ENCODE measurements at regions not wholly inside any gene's neighbourhood (a gene's known extent, or its start where the extent isn't known, plus 50 kb on each side); places are given as distances from the start of the nearest gene placed in this dataset.

- no peak for TF ChIP-seq ARID4B (CRISPR knock-in tag; IDR thresholded peaks at IDR 0.05; ENCODE audit: borderline replicate concordance)
- no peak for TF ChIP-seq NFYB (CRISPR knock-in tag; conservative IDR thresholded peaks at IDR 0.05; ENCODE audit: low read depth)
- TF ChIP-seq MXD4 (CRISPR knock-in tag; IDR thresholded peaks at IDR 0.05; ENCODE audit: borderline replicate concordance) = no peak
- no peak for TF ChIP-seq ZBTB43 (CRISPR knock-in tag; IDR thresholded peaks at IDR 0.05)
- TF ChIP-seq ESRRA (CRISPR knock-in tag; IDR thresholded peaks at IDR 0.05; ENCODE audit: borderline replicate concordance) = no peak
- TF ChIP-seq ERG (CRISPR knock-in tag; IDR thresholded peaks at IDR 0.05) = no peak
- no peak for TF ChIP-seq ZBTB21 (CRISPR knock-in tag; IDR thresholded peaks at IDR 0.05; ENCODE audit: borderline replicate concordance)
- no peak for TF ChIP-seq FOXP1 (CRISPR knock-in tag; IDR thresholded peaks at IDR 0.05; ENCODE audit: borderline replicate concordance)
- no peak for TF ChIP-seq CBFB (CRISPR knock-in tag; IDR thresholded peaks at IDR 0.05; ENCODE audit: low read depth)
- TF ChIP-seq CREM (CRISPR knock-in tag; IDR thresholded peaks at IDR 0.05) = no peak
- TF ChIP-seq GRHL2 (CRISPR knock-in tag; IDR thresholded peaks at IDR 0.05; ENCODE audit: insufficient replicate concordance, severe bottlenecking) = no peak
Observed at GRCh38 chr10:108169846-108170245, 1005.3 kb upstream of the SORCS1 start (continued).

- no peak overlapping the region; the same call in 1 of the 2 replicates for H3K27ac Mint-ChIP-seq
- no peak overlapping the region for H3K4me3 Mint-ChIP-seq
- TF ChIP-seq ZBTB43 (CRISPR knock-in tag; IDR thresholded peaks at IDR 0.05) = no peak
- TF ChIP-seq SMAD3 (CRISPR knock-in tag; IDR thresholded peaks at IDR 0.05; ENCODE audit: borderline replicate concordance) = no peak
- no peak for TF ChIP-seq TEAD4 (CRISPR knock-in tag; IDR thresholded peaks at IDR 0.05)
- no peaks in the 10 kb centered on the region for H3K36me3 Mint-ChIP-seq
- peaks cover 11% of the 10 kb centered on the region; the same call in 1 of the 2 replicates for H3K4me1 Mint-ChIP-seq
- H3K27me3 Mint-ChIP-seq (ENCODE audit: low read depth) = no peaks in the 10 kb centered on the region
- ATAC-seq = no peak
- CTCF ChIA-PET = interaction anchor here (1.0 kb wide), 1 partner anchor 36 kb away, joined by 5 read pairs; no protein-coding TSS in a partner anchor
- POLR2A ChIA-PET = no interaction called here
- no peak for DNase-seq (ENCODE audit: low spot score)
- no peaks in the 10 kb centered on the region for H3K9me3 Mint-ChIP-seq
Observed at GRCh38 chr10:108167766-108168165, 1003.3 kb upstream of the SORCS1 start.

GRCh38 chr10:108166401-108166800, 1001.9 kb upstream of the SORCS1 start:
- ATAC-seq = no peak
- no peaks in the 10 kb centered on the region for H3K27me3 Mint-ChIP-seq (ENCODE audit: low read depth)
- POLR2A ChIA-PET = no interaction called here
- DNase-seq (ENCODE audit: low spot score) = no peak
- H3K36me3 Mint-ChIP-seq = no peaks in the 10 kb centered on the region
- H3K4me3 Mint-ChIP-seq = no peak overlapping the region
- CTCF ChIA-PET = interaction anchor here (1.8 kb wide), 1 partner anchor 38 kb away, joined by 6 read pairs; no protein-coding TSS in a partner anchor
- H3K27ac Mint-ChIP-seq = no peak overlapping the region
- peaks cover 11% of the 10 kb centered on the region; the same call in 1 of the 2 replicates for H3K4me1 Mint-ChIP-seq
- no peaks in the 10 kb centered on the region for H3K9me3 Mint-ChIP-seq
- TF ChIP-seq PREB (CRISPR knock-in tag; IDR thresholded peaks at IDR 0.05; ENCODE audit: borderline replicate concordance) = no peak
- TF ChIP-seq NFE2L1 (CRISPR knock-in tag; IDR thresholded peaks at IDR 0.05) = no peak
- no peak for TF ChIP-seq USF2 (CRISPR knock-in tag; IDR thresholded peaks at IDR 0.05)
- TF ChIP-seq HMGA2 (CRISPR knock-in tag; IDR thresholded peaks at IDR 0.05) = no peak
- TF ChIP-seq FOXP1 (CRISPR knock-in tag; IDR thresholded peaks at IDR 0.05; ENCODE audit: borderline replicate concordance) = no peak
- TF ChIP-seq SP1 (CRISPR knock-in tag; conservative IDR thresholded peaks at IDR 0.05) = no peak
- no peak for TF ChIP-seq TP53 (CRISPR knock-in tag; IDR thresholded peaks at IDR 0.05)
- TF ChIP-seq MYBL2 (CRISPR knock-in tag; IDR thresholded peaks at IDR 0.05) = no peak
- TF ChIP-seq ESRRA (CRISPR knock-in tag; IDR thresholded peaks at IDR 0.05; ENCODE audit: borderline replicate concordance) = no peak
- TF ChIP-seq ZBTB21 (CRISPR knock-in tag; IDR thresholded peaks at IDR 0.05; ENCODE audit: borderline replicate concordance) = no peak
- TF ChIP-seq ZNF121 (CRISPR knock-in tag; IDR thresholded peaks at IDR 0.05) = no peak
- no peak for TF ChIP-seq ZBTB43 (CRISPR knock-in tag; IDR thresholded peaks at IDR 0.05)

All from WTC11 (cell line).